Lung (tissue), 11 donors: ENCODE measurements at regions not wholly inside any gene's neighbourhood (a gene's known extent, or its start where the extent isn't known, plus 50 kb on each side); places are given as distances from the start of the nearest gene placed in this dataset.

ENCODE experiments used
- ATAC-seq: fragments of 200-7000 bp; cut with Tn5 transposase; one replicate; pipeline ENCODE4 v1.9.1; 2020; ENCODE audit warnings: moderate number of reproducible peaks; ENCODE audit not compliant: insufficient read depth, low FRiP score
- DNase-seq, 3 donors: peaks; one replicate each; pipeline ENCODE4 v3.0.0-alpha.2; 2013 to 2017
- H3K27ac ChIP-seq, 2 donors: one replicate each; pipeline ENCODE4 v1.5.1; 2013; ENCODE audit warnings: mild to moderate bottlenecking in 2 of 2, moderate library complexity in 2 of 2, control low read depth in 1 of 2, inconsistent platforms in 1 of 2, low read depth in 1 of 2, low read length in 1 of 2
- H3K27me3 ChIP-seq, 3 donors: one replicate each; pipeline ENCODE4 v1.5.1; 2013; ENCODE audit warnings: low read length in 2 of 3; ENCODE audit not compliant: control insufficient read depth in 3 of 3, insufficient read depth in 3 of 3
- H3K36me3 ChIP-seq, 4 donors: one replicate each; pipeline ENCODE4 v1.5.1; 2013; ENCODE audit warnings: low read length in 4 of 4, mild to moderate bottlenecking in 1 of 4, moderate library complexity in 1 of 4; ENCODE audit not compliant: control insufficient read depth in 4 of 4, insufficient read depth in 4 of 4
- H3K4me1 ChIP-seq, 5 donors: one replicate each; pipeline ENCODE4 v1.5.1; 2013; ENCODE audit warnings: low read length in 5 of 5, mild to moderate bottlenecking in 2 of 5, moderate library complexity in 1 of 5; ENCODE audit not compliant: control insufficient read depth in 5 of 5, insufficient read depth in 5 of 5
- H3K4me3 ChIP-seq: one replicate; pipeline ENCODE4 v1.5.1; 2013; ENCODE audit warnings: mild to moderate bottlenecking, control low read depth, moderate library complexity
- H3K9ac ChIP-seq, 2 donors: one replicate each; pipeline ENCODE4 v1.5.1; 2013; ENCODE audit warnings: low read length in 2 of 2, control low read depth in 1 of 2; ENCODE audit not compliant: insufficient read depth in 1 of 2
- H3K9me3 ChIP-seq, 4 donors: one replicate each; pipeline ENCODE4 v1.5.1; 2013; ENCODE audit warnings: low read length in 3 of 4, mild to moderate bottlenecking in 1 of 4, moderate library complexity in 1 of 4; ENCODE audit not compliant: control insufficient read depth in 4 of 4, insufficient read depth in 3 of 4
- WGBS, 2 donors: extraction: QIAGEN DNeasy Blood & Tissue Kit; methylation state at CpG; one replicate each; pipeline ENCODE4 v1.1.7; 2013; 5-methylcytosine and 5-hydroxymethylcytosine counted together
- TF ChIP-seq, protein P1 (sequence below): IDR thresholded peaks from 2 replicates; pipeline ENCODE4 v1.5.1; 2012; ENCODE audit warnings: mild to moderate bottlenecking; ENCODE audit errors: control extremely low read depth, extremely low read depth
- donor health status: control.
- donor health status: control.
- donor health status: Bipolar disorder and iron deficiency.
- donor health status: healthy.
- donor health status: DM: yes; HTN: yes; CAD: no.

- no peak overlapping the region for H3K27ac ChIP-seq
- TF ChIP-seq, protein P1, sequence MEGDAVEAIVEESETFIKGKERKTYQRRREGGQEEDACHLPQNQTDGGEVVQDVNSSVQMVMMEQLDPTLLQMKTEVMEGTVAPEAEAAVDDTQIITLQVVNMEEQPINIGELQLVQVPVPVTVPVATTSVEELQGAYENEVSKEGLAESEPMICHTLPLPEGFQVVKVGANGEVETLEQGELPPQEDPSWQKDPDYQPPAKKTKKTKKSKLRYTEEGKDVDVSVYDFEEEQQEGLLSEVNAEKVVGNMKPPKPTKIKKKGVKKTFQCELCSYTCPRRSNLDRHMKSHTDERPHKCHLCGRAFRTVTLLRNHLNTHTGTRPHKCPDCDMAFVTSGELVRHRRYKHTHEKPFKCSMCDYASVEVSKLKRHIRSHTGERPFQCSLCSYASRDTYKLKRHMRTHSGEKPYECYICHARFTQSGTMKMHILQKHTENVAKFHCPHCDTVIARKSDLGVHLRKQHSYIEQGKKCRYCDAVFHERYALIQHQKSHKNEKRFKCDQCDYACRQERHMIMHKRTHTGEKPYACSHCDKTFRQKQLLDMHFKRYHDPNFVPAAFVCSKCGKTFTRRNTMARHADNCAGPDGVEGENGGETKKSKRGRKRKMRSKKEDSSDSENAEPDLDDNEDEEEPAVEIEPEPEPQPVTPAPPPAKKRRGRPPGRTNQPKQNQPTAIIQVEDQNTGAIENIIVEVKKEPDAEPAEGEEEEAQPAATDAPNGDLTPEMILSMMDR: no peak
- H3K9ac ChIP-seq: no peak overlapping the region
- ATAC-seq (no peak), DNase-seq (no peak)
- peaks cover 0 to 2% (median 0%) of the 10 kb centered on the region in 4 donors for H3K9me3 ChIP-seq
- H3K36me3 ChIP-seq: no peaks in the 10 kb centered on the region
- H3K4me3 ChIP-seq: no peak overlapping the region
- H3K4me1 ChIP-seq: peaks cover 0 to 17% (median 0%) of the 10 kb centered on the region in 5 donors
- 73 to 79% methylated on average over 7 of the region's 7 CpGs for WGBS, 2 donors
- H3K27me3 ChIP-seq: peaks cover 0 to 10% (median 0%) of the 10 kb centered on the region in 3 donors
These were observed 161.7 kb upstream of the MYCN start for GRCh38 chr2:15778529-15779219.

- Histone ChIP-seq H3K27me3 (peaks cover 0 to 10% (median 0%) of the 10 kb centered on the region in 3 donors), H3K9ac (no peak overlapping the region), H3K36me3 (no peaks in the 10 kb centered on the region), H3K9me3 (peaks cover 0 to 2% (median 0%) of the 10 kb centered on the region in 4 donors), H3K27ac (no peak overlapping the region), H3K4me1 (peaks cover 0 to 17% (median 0%) of the 10 kb centered on the region in 5 donors), H3K4me3 (no peak overlapping the region)
- ATAC-seq (no peak), DNase-seq (no peak)
- TF ChIP-seq, protein P1: no peak
- 93 to 94% methylated on average over 7 of the region's 7 CpGs for WGBS, 2 donors
These were observed 160.8 kb upstream of the MYCN start for GRCh38 chr2:15779381-15780041.

DNA sequence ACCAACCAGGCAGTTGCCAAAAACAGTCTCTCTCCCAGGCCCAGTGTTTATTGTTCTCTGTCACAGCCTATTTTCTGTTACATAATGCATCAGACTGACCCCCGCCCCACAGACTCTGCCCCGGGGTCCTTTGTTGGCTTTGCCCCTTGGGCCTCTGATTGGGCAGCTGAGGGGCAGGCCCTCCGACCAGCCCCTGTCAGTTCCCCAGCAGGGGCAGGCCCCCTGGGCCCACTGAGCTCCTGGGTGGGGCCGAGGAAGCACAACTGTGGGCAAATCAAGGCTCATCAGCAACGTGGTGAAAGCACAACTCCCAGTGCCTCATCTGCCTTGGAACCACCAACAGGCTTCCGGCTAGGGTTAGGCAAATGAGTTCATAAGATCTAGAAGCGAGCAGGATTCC is 160.1 kb upstream of the MYCN start:
- no peak overlapping the region for H3K27ac ChIP-seq
- H3K27me3 ChIP-seq: peaks cover 0 to 10% (median 0%) of the 10 kb centered on the region in 3 donors
- H3K9ac ChIP-seq: no peak overlapping the region
- DNase-seq (no peak), ATAC-seq (no peak)
- H3K4me3 ChIP-seq: no peak overlapping the region
- H3K9me3 ChIP-seq: peaks cover 0 to 2% (median 0%) of the 10 kb centered on the region in 4 donors
- TF ChIP-seq, protein P1: no peak
- H3K4me1 ChIP-seq: peaks cover 0 to 17% (median 0%) of the 10 kb centered on the region in 5 donors
- 74 to 87% methylated on average over 7 of the region's 7 CpGs for WGBS, 2 donors
- no peaks in the 10 kb centered on the region for H3K36me3 ChIP-seq
